Muscle layer of duodenum (tissue), 2 donors: ENCODE measurements at regions not wholly inside any gene's neighbourhood (a gene's known extent, or its start where the extent isn't known, plus 50 kb on each side); places are given as distances from the start of the nearest gene placed in this dataset.

Experiments
- H3K27ac ChIP-seq: one replicate; pipeline ENCODE4 v1.7.0; 2013; ENCODE audit warnings: mild to moderate bottlenecking, low read length
- H3K27me3 ChIP-seq: one replicate; pipeline ENCODE4 v1.7.0; 2013; ENCODE audit warnings: low read depth, mild to moderate bottlenecking, control low read depth, low read length
- H3K36me3 ChIP-seq, 2 donors: one replicate each; pipeline ENCODE4 v1.7.0; 2013; ENCODE audit warnings: low read length in 2 of 2, control low read depth in 1 of 2, mild to moderate bottlenecking in 1 of 2; ENCODE audit not compliant: insufficient read depth in 2 of 2, control insufficient read depth in 1 of 2
- H3K4me1 ChIP-seq, 2 donors: one replicate each; pipeline ENCODE4 v1.7.0; 2013; ENCODE audit warnings: low read length in 2 of 2, mild to moderate bottlenecking in 2 of 2, control low read depth in 1 of 2, moderate library complexity in 1 of 2; ENCODE audit not compliant: insufficient read depth in 2 of 2, control insufficient read depth in 1 of 2
- H3K4me3 ChIP-seq, 2 donors: one replicate each; pipeline ENCODE4 v1.7.0; 2013; ENCODE audit warnings: low read length in 2 of 2, low read depth in 1 of 2, mild to moderate bottlenecking in 1 of 2
- H3K9me3 ChIP-seq, 2 donors: one replicate each; pipeline ENCODE4 v1.7.0; 2013; ENCODE audit warnings: low read length in 2 of 2, control low read depth in 1 of 2, mild to moderate bottlenecking in 1 of 2; ENCODE audit not compliant: control insufficient read depth in 1 of 2
- donor health status: healthy.

DNA sequence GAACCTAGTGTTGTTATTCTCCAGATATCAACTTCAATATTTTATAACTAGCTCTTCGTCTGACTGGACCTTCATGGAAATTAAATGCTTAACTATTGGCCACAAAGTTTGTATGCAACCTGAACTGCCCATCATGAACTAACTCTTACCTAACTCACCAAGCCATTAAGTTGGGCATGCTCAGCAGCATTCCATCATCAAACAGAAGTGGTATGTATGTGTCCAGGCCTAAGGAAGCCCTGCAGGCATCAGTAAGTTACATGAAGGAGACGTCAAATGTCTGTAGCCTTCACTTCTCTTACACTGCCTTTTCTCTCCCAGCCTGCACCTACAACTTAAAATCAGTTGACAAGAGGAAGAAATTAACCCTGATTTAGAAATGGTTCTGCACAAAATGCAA, 1639.2 kb upstream of the PABPC4L start:
- Histone ChIP-seq H3K36me3 (no peaks in the 10 kb centered on the region), H3K9me3 (no peaks in the 10 kb centered on the region), H3K27me3 (no peaks in the 10 kb centered on the region), H3K27ac (no peak overlapping the region), H3K4me3 (no peak overlapping the region), H3K4me1 (no peaks in the 10 kb centered on the region)

DNA sequence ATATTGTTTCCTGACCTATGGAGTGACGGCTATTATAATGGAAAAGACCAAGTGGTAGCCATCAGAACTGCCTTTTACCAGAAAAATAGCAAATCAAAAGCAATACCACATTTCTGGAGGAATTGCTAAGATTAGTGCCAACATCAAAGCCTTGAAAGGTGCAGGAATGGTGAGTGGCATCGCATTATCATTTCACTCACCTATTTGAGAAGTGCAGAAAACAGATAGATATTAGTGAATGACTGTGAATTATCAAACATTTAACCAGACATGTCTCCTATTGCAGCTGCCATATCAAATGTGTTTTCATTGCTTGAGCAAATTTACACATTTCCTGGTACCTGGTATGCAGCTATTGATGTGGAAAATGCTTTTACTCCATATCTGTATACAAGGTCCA, 1638.1 kb upstream of the PABPC4L start:
- no peaks in the 10 kb centered on the region for H3K36me3 ChIP-seq
- H3K9me3 ChIP-seq = no peaks in the 10 kb centered on the region
- H3K27ac ChIP-seq = no peak overlapping the region
- H3K4me1 ChIP-seq = no peaks in the 10 kb centered on the region
- H3K27me3 ChIP-seq = no peaks in the 10 kb centered on the region
- no peak overlapping the region for H3K4me3 ChIP-seq

DNA sequence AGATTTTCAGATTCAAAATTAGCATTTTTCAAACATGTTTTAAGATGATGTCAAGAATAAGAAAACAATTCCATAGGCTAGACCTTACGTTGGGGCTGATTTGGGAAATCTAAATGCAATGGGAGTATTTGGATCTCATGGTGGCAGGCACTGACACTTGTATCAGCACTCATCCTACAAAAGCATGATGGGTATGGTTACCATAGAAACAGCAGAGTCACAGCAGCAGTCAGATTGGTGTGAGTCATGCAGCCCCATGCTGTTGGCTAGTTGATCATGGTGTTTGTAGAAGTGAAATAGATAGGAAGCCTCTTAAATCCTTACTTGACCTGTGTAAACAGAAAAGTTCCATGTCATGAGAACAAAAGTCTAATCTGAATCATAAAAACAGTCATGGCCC, 1637.3 kb upstream of the PABPC4L start:
- H3K4me1 ChIP-seq = no peaks in the 10 kb centered on the region
- no peak overlapping the region for H3K4me3 ChIP-seq
- no peak overlapping the region for H3K27ac ChIP-seq
- no peaks in the 10 kb centered on the region for H3K27me3 ChIP-seq
- no peaks in the 10 kb centered on the region for H3K36me3 ChIP-seq
- no peaks in the 10 kb centered on the region for H3K9me3 ChIP-seq

DNA sequence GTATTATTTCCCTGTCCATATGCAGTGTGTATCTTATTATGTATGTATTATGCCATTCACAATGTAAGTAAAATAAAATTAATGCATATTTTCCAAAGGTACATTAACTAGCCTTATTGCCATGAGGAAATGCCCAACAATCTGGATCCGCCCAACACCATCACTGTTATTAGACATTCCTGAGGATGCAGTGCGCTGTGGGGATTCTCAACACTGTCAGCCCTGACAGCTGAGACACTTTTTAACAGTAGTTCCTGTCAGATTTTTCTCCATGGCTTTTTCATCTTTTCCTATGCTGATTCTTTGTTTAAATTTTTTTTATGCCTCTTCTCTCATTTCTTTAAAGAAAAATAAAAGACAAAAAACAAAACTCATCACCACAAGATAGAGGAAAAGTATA, 1632.9 kb upstream of the PABPC4L start:
- H3K9me3 ChIP-seq = no peaks in the 10 kb centered on the region
- H3K27me3 ChIP-seq = no peaks in the 10 kb centered on the region
- no peak overlapping the region for H3K4me3 ChIP-seq
- no peaks in the 10 kb centered on the region for H3K4me1 ChIP-seq
- no peak overlapping the region for H3K27ac ChIP-seq
- no peaks in the 10 kb centered on the region for H3K36me3 ChIP-seq

DNA sequence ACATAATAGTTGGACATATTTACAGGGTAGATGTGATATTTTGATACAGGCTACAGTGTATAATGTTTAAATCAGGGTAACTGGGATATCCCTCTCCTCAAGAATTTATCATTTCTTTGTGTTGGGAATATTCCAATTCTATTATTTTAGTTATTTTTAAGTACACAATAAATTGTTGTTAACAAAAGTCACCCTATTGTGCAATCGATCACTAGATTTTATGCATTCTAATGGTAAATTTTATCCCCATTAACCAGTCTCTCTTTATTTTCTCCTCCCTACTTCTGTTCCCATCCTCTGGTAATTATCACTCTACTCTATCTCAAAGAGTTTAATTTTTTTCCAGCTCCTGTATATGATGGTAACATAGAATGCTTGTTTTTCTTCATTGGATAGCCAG, 1631.9 kb upstream of the PABPC4L start:
- Histone ChIP-seq H3K36me3 (no peaks in the 10 kb centered on the region), H3K27me3 (no peaks in the 10 kb centered on the region), H3K27ac (no peak overlapping the region), H3K4me3 (no peak overlapping the region), H3K9me3 (no peaks in the 10 kb centered on the region), H3K4me1 (no peaks in the 10 kb centered on the region)

GRCh38 chr4:135824759-135825296, 1623.2 kb upstream of the PABPC4L start:
- H3K9me3 ChIP-seq = no peaks in the 10 kb centered on the region

DNA sequence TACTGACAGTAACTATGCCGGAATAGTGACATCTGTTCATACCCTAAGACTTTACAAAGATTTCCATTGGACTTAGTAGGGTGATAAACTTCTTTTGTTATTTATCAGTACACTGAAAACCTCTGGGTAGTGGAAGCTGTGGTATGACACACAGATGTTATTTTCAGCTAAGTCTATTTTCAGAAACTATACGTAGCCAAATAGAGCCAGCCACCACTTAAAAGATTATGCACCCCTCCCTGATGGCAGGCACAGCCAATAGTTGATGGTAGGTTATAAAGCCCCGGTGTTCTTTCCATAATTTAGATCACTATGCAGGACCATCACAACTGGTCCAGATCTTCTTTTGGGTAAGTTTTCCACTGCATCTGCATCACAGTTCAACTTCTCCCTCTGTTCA, 1603.2 kb upstream of the PABPC4L start:
- no peaks in the 10 kb centered on the region for H3K9me3 ChIP-seq
- peaks cover 0 to 4% of the 10 kb centered on the region in 2 donors for H3K4me1 ChIP-seq
- no peaks in the 10 kb centered on the region for H3K27me3 ChIP-seq
- no peaks in the 10 kb centered on the region for H3K36me3 ChIP-seq
- no peak overlapping the region for H3K27ac ChIP-seq
- H3K4me3 ChIP-seq = no peak overlapping the region

More at GRCh38 chr4:135824759-135825296, 1623.2 kb upstream of the PABPC4L start:
- Histone ChIP-seq H3K27me3 (no peaks in the 10 kb centered on the region), H3K4me1 (no peaks in the 10 kb centered on the region), H3K27ac (no peak overlapping the region), H3K4me3 (no peak overlapping the region), H3K36me3 (no peaks in the 10 kb centered on the region)

GRCh38 chr4:135777361-135777760, 1575.8 kb upstream of the PABPC4L start:
- no peak overlapping the region for H3K4me3 ChIP-seq
- H3K9me3 ChIP-seq = no peaks in the 10 kb centered on the region
- no peak overlapping the region for H3K27ac ChIP-seq
- no peaks in the 10 kb centered on the region for H3K27me3 ChIP-seq
- H3K4me1 ChIP-seq = no peaks in the 10 kb centered on the region
- H3K36me3 ChIP-seq = no peaks in the 10 kb centered on the region

DNA sequence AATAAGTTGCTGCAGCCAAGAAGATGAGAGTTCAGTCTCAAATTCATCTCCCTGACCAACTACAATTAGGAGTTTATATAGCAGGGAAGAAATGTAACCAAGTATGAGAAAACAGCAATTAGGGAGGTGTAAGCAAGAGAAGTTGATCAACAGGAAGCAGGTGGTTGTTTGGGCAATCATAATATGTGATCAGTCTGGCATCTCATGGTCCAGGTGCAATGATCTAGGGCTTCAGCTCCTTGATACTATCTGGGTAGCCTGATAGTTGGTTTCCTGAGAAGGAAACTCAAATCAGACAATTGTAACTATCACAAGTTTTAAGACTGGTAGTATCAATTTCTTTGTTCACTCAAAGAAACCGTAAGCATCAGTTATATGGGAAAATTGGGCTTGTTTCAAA, 1574.3 kb upstream of the PABPC4L start:
- H3K9me3 ChIP-seq = no peaks in the 10 kb centered on the region

DNA sequence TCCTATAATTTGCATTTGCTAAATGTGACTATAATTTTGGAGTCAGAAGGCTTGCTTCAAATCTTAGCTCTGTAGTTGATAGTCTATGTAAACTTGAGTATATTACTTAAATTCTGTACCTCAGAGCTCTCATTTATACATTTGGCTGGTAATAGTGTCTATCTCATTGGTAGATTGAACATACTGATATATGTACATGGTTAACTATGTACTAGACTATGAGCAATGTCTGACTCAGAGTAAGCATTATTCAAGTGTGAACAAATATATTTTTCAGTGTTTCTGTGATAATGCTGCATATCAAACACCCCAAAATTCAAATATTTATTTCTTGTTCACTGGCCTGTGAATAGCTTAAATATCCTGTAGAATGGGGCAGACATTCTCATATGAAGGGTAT, 1568.9 kb upstream of the PABPC4L start:
- no peak overlapping the region for H3K27ac ChIP-seq
- no peaks in the 10 kb centered on the region for H3K27me3 ChIP-seq
- peaks cover 0 to 4% of the 10 kb centered on the region in 2 donors for H3K9me3 ChIP-seq
- no peak overlapping the region for H3K4me3 ChIP-seq
- H3K4me1 ChIP-seq = no peaks in the 10 kb centered on the region
- no peaks in the 10 kb centered on the region for H3K36me3 ChIP-seq

More for the DNA sequence above, 1574.3 kb upstream of the PABPC4L start:
- no peak overlapping the region for H3K4me3 ChIP-seq
- no peaks in the 10 kb centered on the region for H3K4me1 ChIP-seq
- no peaks in the 10 kb centered on the region for H3K27me3 ChIP-seq
- H3K27ac ChIP-seq = no peak overlapping the region
- no peaks in the 10 kb centered on the region for H3K36me3 ChIP-seq

DNA sequence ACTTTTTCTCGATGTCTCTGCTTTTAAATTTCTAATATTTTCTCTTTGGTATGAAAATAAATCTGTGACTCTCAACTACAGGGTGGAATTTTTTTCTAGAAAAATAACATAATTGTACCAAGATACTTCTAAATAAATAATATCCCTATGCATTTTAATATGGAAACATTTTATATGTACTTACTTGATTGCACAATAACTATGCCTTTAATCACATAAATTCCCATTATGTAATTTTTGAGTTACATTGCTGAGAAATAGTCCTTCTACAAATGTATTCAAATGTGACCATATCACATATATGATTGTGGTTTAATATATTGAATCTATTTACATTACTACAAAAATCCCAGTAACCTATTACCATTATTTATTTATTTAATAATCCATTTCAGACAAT, 1543.3 kb upstream of the PABPC4L start:
- H3K27ac ChIP-seq = no peak overlapping the region
- no peaks in the 10 kb centered on the region for H3K36me3 ChIP-seq
- no peaks in the 10 kb centered on the region for H3K27me3 ChIP-seq
- H3K4me3 ChIP-seq = no peak overlapping the region
- H3K4me1 ChIP-seq = no peaks in the 10 kb centered on the region
- peaks cover 0 to 2% of the 10 kb centered on the region in 2 donors for H3K9me3 ChIP-seq

DNA sequence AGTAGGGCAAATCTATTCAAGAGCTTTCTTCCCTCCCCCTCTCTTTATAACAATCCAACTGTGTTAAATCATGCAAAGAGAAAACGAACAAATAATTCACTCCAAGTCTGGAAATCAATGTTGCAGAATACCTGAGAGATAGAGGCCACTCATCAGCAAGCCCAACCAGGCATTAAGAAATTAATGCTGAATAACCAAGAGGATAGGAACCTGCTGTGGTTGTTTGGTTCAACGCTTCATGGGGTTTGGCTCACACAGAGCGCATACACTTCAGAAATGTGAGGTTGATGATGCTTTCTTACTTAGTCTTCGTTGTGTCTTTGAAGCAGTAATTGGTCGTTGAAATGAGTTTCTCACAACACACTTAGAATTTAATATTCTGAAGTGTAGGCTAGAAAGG, 1540.0 kb upstream of the PABPC4L start:
- H3K4me3 ChIP-seq = no peak overlapping the region
- H3K4me1 ChIP-seq = no peaks in the 10 kb centered on the region
- no peak overlapping the region for H3K27ac ChIP-seq
- no peaks in the 10 kb centered on the region for H3K27me3 ChIP-seq
- no peaks in the 10 kb centered on the region for H3K36me3 ChIP-seq
- peaks cover 0 to 2% of the 10 kb centered on the region in 2 donors for H3K9me3 ChIP-seq
